GM12873 (cell line): ENCODE measurements at regions not wholly inside any gene's neighbourhood (a gene's known extent, or its start where the extent isn't known, plus 50 kb on each side); places are given as distances from the start of the nearest gene placed in this dataset.

ENCODE experiments used
- CTCF ChIP-seq: IDR thresholded peaks from 2 replicates; pipeline ENCODE4 v1.5.1; 2012; ENCODE audit warnings: low read depth, mild to moderate bottlenecking, moderate library complexity, low read length, control low read depth; ENCODE audit not compliant: insufficient read depth; ENCODE audit errors: missing control alignments

- TF ChIP-seq CTCF, result no peak
Observed at GRCh38 chr7:130940907-130941306, 206.9 kb upstream of the KLF14 start.

- no peak for TF ChIP-seq CTCF
Observed at GRCh38 chr7:130941322-130942210, 207.6 kb upstream of the KLF14 start.

GRCh38 chr7:130942211-130942964, 208.4 kb upstream of the KLF14 start:
- TF ChIP-seq CTCF, result no peak

- TF ChIP-seq CTCF, result no peak
Observed at GRCh38 chr7:130943336-130943901, 209.4 kb upstream of the KLF14 start.

- no peak for TF ChIP-seq CTCF
Observed at GRCh38 chr7:130943981-130944380, 210.0 kb upstream of the KLF14 start.

GRCh38 chr7:130944997-130945396, 211.0 kb upstream of the KLF14 start:
- TF ChIP-seq CTCF, result no peak

GRCh38 chr7:130945411-130945811, 211.4 kb upstream of the KLF14 start:
- no peak for TF ChIP-seq CTCF
